ENCODE measurements at regions not wholly inside any gene's neighbourhood (a gene's known extent, or its start where the extent isn't known, plus 50 kb on each side); places are given as distances from the start of the nearest gene placed in this dataset.

DNA sequence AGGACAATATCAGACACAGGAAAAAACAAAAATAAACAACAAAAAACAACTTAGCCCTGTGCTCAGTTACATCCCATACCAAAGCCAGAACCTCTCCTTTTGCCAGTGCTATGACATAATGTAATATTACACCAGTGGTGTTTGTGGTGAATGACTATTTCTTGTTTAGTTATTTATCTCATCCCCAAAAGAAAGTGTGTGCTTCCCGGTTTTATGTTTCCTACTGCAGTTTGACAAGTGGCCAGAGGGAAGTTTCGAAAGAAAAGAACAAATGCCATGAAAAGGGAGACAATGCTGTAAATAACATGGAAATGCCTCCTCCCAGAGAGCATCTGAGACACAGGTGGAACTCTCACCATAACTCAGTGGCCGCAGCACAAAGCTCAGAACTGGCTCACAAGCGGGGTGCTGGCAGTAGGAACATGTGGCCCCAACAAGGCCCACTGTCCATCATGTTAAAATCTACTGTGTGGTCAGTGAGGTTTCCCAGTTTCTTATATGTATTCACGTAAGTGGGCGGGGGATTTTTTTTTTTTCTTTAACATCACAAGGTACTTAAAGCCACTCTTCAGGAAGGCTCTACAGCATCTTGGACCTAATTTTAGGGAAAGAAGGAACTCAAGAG, 158.2 kb downstream of the BARHL2 start:
- DNase-seq, result no peak

DNA sequence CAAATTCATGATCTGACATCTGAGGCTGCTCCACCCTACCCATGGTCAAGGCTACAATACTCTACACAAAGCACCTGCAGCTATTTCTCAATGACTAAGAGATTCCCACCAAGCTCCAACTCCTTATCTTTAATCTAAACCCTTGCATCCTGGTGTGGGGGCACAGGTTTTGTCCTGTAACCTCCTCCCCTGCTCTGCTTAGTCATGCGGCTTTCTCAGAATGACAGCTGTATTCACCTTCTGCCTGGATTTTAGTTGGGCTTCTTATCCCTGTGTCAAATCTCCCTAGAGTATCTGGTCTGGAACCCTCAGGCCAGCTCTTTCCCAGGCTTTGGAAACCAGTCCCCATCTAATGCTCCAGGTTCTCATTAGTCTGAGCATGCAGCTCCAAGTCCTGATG, 159.0 kb downstream of the BARHL2 start:
- DNase-seq, result no peak

DNA sequence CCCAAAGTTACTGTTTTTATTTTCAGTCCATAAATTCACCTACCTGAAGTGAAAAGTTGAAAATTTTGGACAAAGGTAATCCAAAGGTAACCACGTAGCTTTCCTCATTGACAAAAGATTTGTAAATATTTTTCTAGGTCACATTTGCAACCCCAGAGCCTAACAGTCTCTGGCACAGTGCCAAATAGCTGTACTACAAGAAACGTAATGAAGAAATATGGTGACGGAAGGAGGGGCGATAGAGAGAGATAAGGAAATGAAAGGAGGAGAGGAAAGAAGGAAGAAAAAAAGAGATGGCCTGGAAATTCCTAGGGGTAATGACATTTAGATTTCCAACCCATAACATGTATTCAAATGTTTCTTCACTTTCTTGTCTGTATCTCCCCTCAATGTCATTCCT, 159.4 kb downstream of the BARHL2 start:
- no peak for DNase-seq

DNA sequence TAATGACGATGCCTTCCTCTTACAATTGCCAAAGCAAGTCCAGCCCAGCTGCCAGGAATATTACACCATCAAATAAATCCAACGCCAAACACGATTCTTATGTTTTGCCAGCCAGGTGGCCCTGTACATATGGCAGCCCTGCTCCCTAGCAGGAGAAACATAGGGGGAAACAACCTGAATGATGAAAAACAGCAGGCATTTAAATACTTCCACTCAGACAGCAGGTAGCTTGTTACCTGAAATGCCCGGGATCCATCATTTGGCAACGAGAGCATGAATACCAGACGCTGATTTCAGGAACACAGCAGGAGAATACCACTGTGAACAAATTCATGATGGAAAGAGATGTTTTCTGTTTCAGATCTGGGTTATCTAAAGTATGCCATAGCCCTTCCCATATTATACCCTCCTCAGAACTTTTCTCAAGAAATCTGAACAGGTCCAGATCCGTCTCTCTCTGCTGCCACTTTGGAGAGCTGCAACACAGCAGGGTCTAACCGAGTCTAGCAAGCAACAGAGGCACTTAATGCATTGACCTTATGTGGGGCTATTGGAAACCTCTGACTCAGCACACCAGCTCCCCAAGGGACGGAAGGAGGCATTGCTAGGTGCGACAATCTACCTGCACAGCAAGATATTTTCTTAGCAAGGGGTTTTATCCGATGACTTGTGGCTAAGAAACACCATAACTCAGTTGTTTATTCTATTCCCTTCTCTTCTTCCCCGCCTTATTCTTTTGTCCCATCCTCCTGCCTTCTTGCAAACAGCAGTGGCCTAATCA, 166.3 kb downstream of the BARHL2 start:
- no peak for DNase-seq

DNA sequence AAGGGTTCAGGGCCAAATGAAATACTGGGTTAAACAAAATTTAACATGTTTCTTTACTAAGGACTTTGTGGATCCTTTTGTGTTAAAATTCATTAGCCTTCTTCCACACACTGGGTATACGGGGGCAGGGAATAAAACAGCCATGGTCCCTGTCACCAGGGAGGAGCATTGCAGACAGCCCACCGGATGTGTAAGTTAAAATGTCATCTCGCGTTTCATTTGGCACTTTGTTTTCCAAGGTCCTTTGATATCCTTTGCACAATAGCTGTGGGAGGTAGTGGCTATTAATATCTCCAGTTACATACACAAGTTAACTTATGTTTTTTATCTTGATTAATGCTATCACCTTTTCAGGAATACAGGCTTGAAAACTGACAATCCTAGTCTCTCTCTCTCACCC, 172.7 kb downstream of the BARHL2 start:
- no peak for DNase-seq

DNA sequence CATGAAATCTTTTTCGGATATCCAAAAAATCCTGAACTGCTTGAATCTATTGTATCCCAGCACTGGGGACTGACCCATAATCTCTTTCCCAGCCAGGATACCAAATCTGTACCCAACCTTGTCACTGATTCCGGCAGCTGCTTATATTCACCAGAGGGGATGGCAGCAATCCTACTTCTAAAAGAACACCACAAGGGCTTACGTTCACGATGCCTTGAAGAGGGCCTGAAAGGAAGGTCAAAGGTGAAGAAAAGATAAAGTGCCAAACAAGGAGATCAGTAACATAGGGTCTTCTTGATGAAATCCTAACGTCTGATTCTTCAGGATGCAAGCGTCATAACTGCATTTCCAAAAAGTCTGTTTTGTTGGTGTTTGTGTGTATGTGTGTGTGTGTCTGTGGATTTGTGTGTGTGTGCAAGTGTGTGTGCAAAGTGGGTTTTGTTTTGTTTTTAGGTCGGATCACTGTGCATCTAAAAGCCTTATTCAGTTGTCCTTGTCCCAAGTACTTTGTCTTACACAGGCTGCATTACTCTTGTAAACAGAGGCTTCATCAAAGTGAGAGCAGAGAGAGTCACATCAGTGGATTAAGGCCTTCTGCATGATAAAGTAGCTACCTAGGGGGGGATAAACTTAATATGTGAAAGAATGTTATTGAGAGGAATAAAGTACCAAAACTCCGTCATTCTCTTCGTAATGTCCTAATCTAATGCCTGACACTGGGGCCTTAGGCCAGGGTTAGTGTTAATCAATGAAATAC, 179.3 kb downstream of the BARHL2 start:
- DNase-seq, result no peak

DNA sequence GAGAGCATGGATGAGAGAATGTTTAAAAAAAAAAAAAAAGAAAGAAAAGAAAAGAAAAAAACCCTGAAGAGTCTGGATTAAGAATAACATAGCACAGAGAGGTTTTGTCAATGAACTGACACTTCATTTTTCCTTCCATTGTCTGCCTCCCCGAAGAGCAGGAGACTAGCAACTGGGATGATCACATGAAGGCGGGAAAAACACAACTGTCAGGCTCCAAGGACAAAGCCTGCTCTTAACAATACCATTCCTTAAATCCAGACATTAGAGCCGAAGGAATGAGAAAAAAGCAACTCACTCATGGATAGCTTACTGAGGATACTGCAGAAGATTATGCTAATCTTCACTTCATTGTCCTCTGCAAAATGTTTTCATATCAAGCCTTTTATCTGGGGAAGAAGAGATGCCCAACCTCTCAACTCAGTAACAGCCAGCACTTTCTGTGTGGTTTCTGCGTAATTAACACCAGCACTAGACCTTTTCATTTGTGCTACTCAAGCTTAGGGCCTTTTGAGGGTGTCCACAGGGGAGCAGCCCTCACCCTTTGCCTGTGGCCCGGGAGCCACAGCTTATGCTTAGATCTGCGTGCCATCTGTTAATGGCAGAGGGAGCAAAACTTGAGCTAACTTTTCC, 182.3 kb downstream of the BARHL2 start:
- no peak for DNase-seq

DNA sequence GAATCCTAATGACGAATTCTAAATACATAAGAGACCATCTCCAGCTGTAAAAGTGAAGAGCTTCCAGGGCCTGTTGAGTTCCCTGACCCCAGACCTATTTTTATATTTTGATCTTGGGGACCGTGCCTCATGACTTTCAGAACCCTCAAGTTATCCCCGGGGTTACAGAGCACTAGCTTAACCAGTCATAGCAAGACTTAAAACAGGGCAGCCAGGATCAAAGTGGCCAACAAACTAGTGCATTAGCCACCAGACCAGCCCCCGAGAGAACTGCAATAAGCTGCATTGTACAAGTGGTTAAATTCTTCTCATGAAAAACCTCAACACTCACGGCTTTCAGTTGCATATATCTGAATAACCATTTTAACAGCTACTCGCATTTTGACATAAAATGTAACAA, 183.0 kb downstream of the BARHL2 start:
- peak; percentile 5 for DNase-seq

DNA sequence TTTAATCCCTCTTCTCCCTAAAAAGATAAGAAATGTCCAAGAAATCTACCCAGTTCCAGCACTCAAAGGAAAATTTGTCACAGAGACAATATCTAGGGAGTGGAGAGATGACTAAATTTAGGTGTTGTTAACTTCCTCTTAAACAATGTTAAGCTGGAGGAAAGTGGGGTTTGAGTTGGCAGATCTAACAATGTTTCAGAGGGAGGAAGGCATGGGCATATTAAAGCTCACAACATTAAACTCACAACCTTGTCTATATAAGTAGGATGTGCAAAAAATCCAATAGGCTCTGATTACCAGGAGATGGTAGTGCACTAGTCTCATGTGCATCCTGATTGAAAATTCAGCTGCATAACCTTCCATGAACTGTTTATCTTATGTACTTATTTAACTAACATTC, 190.1 kb downstream of the BARHL2 start:
- no peak for DNase-seq

DNA sequence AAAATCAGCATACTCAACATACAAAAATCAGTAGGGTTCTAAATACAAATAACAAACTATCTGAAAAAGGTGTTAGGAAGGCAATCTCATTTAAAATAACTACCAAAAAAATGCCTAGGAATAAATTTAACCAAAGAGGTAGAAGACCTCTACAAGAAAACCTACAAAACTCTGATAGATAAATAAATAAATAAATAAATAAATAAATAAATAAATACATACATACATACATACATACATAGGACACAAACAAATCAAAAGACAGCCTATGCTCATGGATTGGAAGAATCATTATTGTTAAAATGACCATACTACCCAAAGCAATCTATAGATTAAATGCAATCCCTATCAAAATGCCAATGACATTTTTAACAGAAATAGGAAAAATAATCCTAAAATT, 194.7 kb downstream of the BARHL2 start:
- no peak for DNase-seq

DNA sequence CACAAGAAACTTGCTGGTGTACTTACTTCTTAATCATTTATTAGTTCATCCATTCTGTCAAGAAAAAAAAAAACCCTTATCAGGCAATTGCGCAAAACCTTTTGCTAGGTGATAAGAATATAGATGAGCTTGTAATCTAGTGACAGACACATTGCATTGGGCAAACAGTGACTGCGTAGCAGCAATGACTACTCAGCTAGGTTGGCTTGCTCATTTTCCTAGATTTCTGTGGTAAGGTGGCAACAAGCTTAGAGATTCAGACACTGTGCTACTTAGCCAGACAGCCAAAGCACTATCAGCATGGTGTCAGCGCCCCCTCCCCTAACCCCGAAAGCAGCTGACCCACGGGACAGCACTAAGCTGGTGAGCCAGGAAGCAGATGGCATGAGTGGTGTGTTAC, 203.1 kb downstream of the BARHL2 start:
- DNase-seq, result no peak

DNA sequence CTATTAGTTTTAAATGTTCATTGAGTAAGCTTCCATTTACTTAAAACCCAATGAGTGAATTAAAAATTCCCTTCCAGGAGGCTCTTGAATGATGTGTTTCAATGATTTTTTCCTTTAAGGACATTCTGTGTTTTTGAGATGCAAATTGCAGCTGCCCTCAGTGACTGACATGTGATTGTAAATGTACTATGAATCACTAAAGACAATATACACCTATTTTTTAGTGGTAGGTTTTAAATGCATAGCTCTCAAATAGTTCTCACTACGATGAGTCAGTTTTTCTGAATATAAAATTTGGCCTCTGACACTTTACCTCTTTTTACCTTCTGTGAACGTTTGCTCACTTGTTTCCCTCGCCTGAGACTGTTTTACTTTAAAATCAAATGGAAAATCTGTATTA, 204.7 kb downstream of the BARHL2 start:
- no peak for DNase-seq

DNA sequence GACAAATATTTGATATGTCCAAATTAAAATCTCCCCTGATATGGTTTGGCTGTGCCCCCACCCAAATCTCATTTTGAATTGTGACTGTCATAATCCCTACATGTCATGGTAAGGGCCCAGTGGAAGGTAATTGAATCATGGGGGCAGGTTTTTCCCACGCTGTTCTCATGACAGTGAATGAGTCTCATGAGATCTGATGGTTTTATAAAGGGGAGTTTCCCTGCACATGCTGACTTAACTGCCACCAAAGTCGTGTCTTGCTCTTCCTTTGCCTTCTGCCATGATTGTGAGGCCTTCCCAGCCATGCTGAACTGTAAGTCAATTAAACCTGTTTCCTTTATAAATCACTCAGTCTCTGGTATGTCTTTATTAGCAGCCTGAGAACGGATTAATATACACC, 207.0 kb downstream of the BARHL2 start:
- no peak for DNase-seq

DNA sequence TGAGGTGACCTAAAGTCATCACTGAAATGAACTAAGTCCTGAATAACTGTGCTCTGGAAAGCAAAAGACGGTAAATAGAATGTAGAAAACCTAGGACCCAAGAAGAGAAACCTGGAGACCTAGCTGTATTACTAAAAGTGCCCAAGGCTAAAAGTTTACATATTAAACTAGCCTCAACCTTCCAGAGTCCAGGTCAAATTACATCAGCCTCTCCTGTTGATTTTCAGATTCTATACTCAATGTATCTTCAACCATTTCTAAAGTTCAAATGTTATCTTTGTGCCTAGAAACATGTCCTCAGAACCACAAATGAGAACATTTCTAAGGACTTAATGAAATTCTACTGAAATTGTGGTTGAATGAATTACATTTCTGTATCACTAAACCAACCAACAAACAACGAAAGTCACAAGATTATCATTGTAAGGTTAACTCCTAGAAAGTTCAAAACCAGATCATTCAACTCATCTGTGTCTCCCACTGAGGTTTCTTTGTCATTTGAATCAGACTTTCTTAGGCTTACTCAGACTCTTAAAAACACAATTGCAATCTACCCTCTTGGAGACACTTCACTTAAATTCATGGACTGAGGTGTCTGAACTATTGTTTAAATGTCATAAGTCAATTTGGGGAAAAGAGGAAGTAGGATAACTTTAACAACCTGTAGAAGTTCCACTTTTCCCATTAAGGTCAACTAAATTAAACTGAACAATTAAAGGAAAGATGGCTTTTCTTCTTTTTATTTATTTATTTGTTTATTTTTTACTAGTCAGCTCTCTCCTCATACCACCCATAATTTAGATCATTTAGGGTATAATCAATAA, 207.7 kb downstream of the BARHL2 start:
- DNase-seq, result peak; percentile 7

DNA sequence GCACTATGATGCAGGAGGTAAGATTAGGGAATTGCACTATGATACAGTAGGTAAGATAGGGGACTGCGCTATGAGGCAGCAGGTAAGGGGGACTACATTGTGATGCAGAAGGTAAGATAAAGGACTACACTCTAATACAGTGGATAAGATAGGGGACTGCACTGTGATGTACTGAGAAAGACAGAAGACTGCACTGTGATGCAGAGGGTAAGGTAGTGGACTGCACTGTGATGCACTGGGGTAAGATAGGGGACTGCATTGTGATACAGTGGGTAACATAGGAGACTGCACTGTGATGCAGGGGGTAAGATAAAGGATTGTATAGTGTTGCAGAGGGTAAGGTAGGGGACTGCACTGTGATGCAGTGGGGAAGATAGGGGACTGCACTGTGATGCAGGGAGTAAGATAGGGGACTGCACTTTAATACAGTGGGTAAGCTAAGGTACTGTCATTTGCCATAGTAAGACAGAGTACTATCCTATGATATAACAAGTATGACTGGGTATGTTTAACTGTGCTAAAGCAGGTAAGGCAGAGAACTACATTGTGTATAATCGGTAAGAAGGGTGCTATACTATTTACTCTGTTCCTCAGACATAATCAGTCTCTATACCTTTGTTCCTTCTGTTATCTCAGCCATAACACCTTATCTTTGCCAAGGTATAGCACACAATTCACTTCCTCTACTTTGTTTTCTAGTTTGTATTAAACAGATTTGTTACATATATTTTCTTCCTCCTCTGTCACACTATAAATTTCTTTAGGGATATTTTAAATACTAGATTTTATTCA, 208.5 kb downstream of the BARHL2 start:
- DNase-seq, result no peak

DNA sequence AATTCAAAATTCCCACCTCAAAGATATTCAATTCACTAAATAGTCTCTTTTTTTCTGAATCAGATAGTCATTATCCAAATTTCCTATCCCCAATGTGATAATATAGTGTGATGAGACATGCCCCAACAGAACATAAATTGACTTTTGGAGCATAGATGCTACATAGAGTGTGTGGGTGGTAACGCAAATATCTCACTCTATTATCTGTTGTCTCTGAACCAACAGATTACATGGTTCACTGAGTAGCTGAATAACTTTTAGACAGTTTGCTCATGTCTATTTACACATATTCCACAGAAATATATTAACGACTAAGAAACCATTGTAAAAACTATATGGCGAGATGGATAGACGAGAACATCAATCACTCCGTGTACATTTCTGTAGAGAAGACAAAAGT, 209.9 kb downstream of the BARHL2 start:
- DNase-seq, result no peak

DNA sequence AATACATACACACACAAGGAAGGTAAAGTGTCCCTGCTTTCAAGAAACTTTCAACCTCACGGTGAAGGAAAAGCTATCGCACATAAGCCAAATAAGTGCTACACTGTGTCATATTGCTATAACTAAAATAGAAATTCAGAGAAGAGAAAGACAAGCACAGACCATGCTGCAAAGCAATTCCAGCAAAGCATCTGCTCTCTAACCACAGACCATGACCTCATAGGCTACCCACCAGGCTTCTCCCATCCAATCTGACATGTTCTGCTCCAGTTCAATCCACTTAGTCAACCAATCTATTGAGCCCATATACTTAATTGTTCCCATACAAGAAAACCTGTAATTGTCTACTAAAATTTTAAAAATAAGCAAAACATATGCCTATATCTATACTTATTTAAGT, 211.3 kb downstream of the BARHL2 start:
- no peak for DNase-seq

DNA sequence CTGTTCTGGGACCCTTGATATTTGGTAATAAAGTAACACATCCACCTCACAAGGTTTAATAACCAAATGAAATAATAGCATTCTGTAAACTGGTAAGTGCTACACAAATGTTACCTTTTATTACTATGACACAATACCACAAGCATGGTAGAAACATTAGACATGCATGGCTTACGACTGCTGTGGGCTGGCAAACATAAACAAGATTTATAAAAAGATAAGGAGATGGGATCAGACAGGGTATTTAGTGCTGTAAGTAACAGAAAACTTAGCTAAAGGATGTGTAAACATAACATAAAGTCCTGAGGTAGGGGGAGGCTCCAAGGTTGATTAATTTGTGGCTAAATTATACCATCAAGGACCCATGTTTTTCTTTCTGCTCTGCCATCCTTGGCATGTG, 212.6 kb downstream of the BARHL2 start:
- DNase-seq, result no peak

DNA sequence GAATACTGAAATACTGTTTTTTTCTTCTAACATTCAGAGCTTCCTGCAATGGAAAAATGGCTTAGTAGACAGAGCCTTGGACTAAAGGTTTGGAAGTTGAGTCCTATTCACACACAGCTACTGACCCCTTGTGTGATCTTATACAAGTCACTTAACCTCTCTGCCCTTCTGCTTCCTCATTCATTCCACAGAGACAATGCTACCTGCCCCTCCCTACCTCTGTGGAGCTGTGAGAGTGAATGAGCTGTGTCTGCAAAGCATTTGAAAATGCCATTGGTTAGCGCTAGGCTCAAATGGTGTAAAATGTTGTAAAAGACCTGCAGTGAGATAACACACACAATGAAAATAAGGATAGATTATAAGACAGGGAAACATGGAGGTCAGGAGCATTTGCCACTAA, 214.4 kb downstream of the BARHL2 start:
- DNase-seq, result no peak

DNA sequence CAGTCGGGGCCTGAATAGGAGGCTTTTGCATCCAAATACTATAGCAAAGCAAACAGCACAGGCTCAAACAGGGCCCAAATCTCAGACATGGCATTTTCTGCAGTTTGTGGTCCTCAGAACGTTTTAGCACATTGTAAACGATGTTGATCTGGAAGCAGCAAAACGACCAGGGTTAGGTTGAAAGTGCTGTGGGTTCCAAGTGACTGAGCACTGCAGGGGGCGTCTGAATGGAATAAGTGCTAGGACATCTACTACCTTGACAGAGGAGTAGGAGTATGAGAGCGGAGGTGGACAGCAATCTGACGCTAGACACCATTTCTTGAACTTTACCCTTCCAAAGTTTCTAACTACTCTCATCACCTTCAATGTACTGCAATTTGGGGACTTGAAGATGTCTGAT, 214.9 kb downstream of the BARHL2 start:
- no peak for DNase-seq

DNA sequence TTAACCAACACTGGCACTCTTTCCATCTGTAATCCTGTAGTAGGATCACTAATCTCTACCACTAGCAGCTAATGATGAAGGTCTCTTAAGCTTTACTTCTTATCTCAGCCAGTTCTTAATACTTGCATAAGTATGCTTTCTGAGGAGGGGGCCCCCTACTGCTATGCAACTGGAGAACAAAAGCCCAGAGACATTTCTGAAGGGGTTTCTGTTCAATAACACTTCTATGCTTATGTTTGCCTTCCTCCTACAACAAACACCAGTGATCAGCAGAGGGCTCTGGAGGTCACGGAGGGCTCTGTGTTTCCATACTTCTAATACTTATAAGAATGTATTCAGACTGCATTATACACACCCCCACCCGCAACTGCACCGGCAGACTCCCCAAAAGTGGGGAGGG, 215.8 kb downstream of the BARHL2 start:
- no peak for DNase-seq

DNA sequence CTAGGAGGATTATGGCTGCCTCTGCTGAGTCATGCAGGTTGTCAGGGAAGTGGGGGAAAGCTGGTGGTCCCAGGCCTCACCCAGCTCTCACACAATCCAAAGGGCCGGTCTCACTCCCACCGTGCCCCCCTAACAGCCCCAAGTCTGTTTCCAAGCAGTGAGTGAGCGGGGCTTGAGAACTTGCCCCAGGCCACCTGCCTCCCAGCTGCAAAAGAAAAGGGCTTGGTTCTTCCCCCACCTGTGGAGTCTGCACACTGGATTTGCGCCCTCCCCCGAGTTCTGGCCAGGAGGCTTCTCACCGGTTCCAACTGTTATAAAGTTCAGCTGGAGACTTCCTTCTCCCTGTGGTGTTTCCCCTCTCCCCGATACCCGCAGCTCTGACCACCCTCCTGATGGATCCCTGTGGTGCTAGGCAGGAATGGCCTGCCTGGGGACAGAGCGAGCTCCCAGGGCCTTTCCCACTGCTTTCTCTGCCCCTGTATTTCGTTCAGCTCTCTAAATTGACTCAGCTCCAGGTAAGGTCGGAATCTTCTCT, 222.3 kb downstream of the BARHL2 start:
- DNase-seq, result no peak

All from activated CD4-positive, alpha-beta T cell treated with anti-CD3 and anti-CD28 coated beads, Interleukin-2, amount 50 U/mL, for 16 hours (primary cell).